B cell (primary cell): ENCODE measurements at regions not wholly inside any gene's neighbourhood (a gene's known extent, or its start where the extent isn't known, plus 50 kb on each side); places are given as distances from the start of the nearest gene placed in this dataset.

Experiments used
- ATAC-seq: fragments of 200-7000 bp; cut with Tn5 transposase; one replicate; pipeline ENCODE4 v1.10.0; 2021; ENCODE audit warnings: low read depth, mild to moderate bottlenecking, moderate number of reproducible peaks, moderate library complexity
- CTCF ChIA-PET: fragments of 350-600 bp; sonication (Branson Sonifier 250); formaldehyde crosslinking; loops from one replicate; lab custom pipeline; 2021; ENCODE audit warnings: antibody characterized with exemption, inconsistent platforms; lab: Charles Lee
- POLR2A ChIA-PET: fragments of 350-600 bp; sonication (Branson Sonifier 250); formaldehyde crosslinking; loops from one replicate; lab custom pipeline; 2021; ENCODE audit warnings: antibody characterized with exemption; lab: Charles Lee
- DNase-seq: peaks from one replicate; pipeline ENCODE4 v3.0.0; 2013
- H2AFZ ChIP-seq: 2 replicates; pipeline ENCODE4 v1.6.1; 2012; ENCODE audit warnings: mild to moderate bottlenecking, low read depth, low read length; ENCODE audit not compliant: insufficient read depth, poor library complexity, severe bottlenecking
- H3K27ac ChIP-seq, 2 donors: 1 replicate in 1 of 2; 2 replicates in 1 of 2; pipeline ENCODE4 v1.5.1; 2012 to 2013; ENCODE audit warnings: low read length in 2 of 2, mild to moderate bottlenecking in 2 of 2, moderate library complexity in 1 of 2
- H3K27me3 ChIP-seq, 4 experiments: fragments of 200-600 bp in 1 of 4; sonication (generic) in 1 of 4; replicated peaks in 1 of 4; 1 replicate in 2 of 4; 2 replicates in 2 of 4; pipeline versions ENCODE4 v1.6.1 to v1.7.0; 2013 to 2016; ENCODE audit warnings: low read length in 3 of 4, mild to moderate bottlenecking in 2 of 4, mixed read lengths in 1 of 4, moderate library complexity in 1 of 4; ENCODE audit not compliant: insufficient read depth in 4 of 4, control insufficient read depth in 3 of 4; ENCODE audit errors: control extremely low read depth in 1 of 4
- H3K36me3 ChIP-seq, 2 experiments: replicated peaks in 1 of 2; 1 replicate in 1 of 2; 2 replicates in 1 of 2; pipeline versions ENCODE4 v1.6.1 to v1.7.1; 2013; ENCODE audit warnings: low read length in 1 of 2; ENCODE audit not compliant: insufficient read depth in 2 of 2, control insufficient read depth in 1 of 2; ENCODE audit errors: control extremely low read depth in 1 of 2, extremely low read depth in 1 of 2
- H3K4me1 ChIP-seq, 2 donors: fragments of 200-600 bp in 1 of 2; sonication (generic) in 1 of 2; 1 replicate in 1 of 2; 2 replicates in 1 of 2; pipeline versions ENCODE4 v1.5.1 to v1.6.1; 2013 to 2017; ENCODE audit warnings: low read length in 2 of 2; ENCODE audit not compliant: control insufficient read depth in 2 of 2, insufficient read depth in 2 of 2
- H3K4me2 ChIP-seq: replicated peaks from 2 replicates; pipeline ENCODE3; 2012; ENCODE audit warnings: mild to moderate bottlenecking, low read depth, low read length; ENCODE audit not compliant: poor library complexity, severe bottlenecking
- H3K4me3 ChIP-seq, 5 experiments: fragments of 200-600 bp in 1 of 5; sonication (generic) in 1 of 5; 1 replicate in 3 of 5; 2 replicates in 2 of 5; pipeline versions ENCODE4 v1.5.1 to v1.7.0; 2011 to 2016; ENCODE audit warnings: low read length in 4 of 5, mild to moderate bottlenecking in 4 of 5, low read depth in 2 of 5, control low read depth in 1 of 5, moderate library complexity in 1 of 5; ENCODE audit not compliant: insufficient read depth in 1 of 5; ENCODE audit errors: control extremely low read depth in 1 of 5, extremely low read depth in 1 of 5
- H3K79me2 ChIP-seq: fragments of 200-600 bp; sonication (generic); one replicate; pipeline ENCODE4 v1.6.0; 2016; ENCODE audit warnings: low read length; ENCODE audit not compliant: control insufficient read depth, insufficient read depth
- H3K9ac ChIP-seq: fragments of 200-600 bp; sonication (generic); 2 replicates; pipeline ENCODE4 v1.6.1; 2017; ENCODE audit warnings: mild to moderate bottlenecking, low read length, moderate library complexity
- H3K9me3 ChIP-seq, 3 donors: one replicate each; pipeline versions ENCODE4 v1.6.1 to v1.7.1; 2013; ENCODE audit warnings: low read length in 2 of 3; ENCODE audit not compliant: control insufficient read depth in 2 of 3, insufficient read depth in 1 of 3; ENCODE audit errors: control extremely low read depth in 1 of 3
- H4K20me1 ChIP-seq: 2 replicates; pipeline ENCODE4 v1.6.0; 2012; ENCODE audit warnings: mild to moderate bottlenecking, low read length; ENCODE audit not compliant: insufficient read depth, control insufficient read depth, poor library complexity, severe bottlenecking
- H3K27ac Mint-ChIP-seq: one replicate; pipeline ENCODE4 v1.8.0; 2021; ENCODE audit warnings: mixed read lengths
- H3K27me3 Mint-ChIP-seq: one replicate; pipeline ENCODE4 v1.8.0; 2021; ENCODE audit warnings: mixed read lengths
- H3K4me1 Mint-ChIP-seq: one replicate; pipeline ENCODE4 v1.8.0; 2021; ENCODE audit warnings: mixed read lengths
- H3K4me3 Mint-ChIP-seq: one replicate; pipeline ENCODE4 v1.8.0; 2021; ENCODE audit warnings: mixed read lengths
- H3K9me3 Mint-ChIP-seq: one replicate; pipeline ENCODE4 v1.8.0; 2022; ENCODE audit warnings: mixed read lengths; ENCODE audit not compliant: insufficient read depth
- CTCF ChIP-seq: fragments of 200-600 bp; IDR thresholded peaks from one replicate; pipeline ENCODE4 v1.8.0; 2022; ENCODE audit warnings: antibody characterized with exemption, mild to moderate bottlenecking
- EZH2 ChIP-seq: IDR thresholded peaks from 2 replicates; pipeline ENCODE4 v1.6.1; 2012; ENCODE audit warnings: borderline replicate concordance, low read depth, mild to moderate bottlenecking, moderate library complexity, low read length; ENCODE audit not compliant: insufficient read depth, poor library complexity, severe bottlenecking
- WGBS: methylation state at CpG from one replicate; pipeline ENCODE4 v1.1.5; 2013; ENCODE audit warnings: missing lambda C conversion rate; ENCODE audit not compliant: insufficient coverage; 5-methylcytosine and 5-hydroxymethylcytosine counted together
- intact Hi-C: fragments of 100-400 bp; cut with micrococcal nuclease; formaldehyde crosslinking; loops from one replicate; pipeline ENCODE4 v1.10.0; 2022

DNA sequence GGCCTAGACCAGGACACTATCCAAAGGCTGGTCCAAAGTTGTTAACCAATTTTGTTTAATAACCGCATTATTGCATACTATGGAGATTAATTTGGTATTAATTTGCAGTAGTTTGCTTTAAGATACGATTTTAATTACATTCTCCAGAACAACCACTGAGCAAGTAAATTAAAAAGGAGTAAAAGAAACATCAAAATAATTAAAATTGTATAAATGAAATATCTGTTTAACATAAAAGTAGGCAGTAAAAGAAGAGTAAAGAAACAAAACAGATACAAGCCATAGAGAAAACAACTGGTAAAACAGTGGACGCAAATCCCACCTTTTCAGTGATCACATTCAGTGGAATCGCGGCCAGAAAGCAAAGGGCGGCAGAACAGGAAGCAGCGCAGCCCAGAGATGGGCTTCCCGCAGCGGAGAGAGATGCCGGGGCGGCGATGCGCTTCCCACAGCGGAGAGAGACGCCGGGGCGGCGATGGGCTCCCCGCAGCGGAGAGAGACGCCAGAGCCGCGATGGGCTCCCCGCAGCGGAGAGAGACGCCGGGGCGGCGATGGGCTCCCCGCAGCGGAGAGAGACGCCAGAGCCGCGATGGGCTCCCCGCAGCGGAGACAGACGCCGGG is 176.8 kb downstream of the RTP5 start:
- peaks cover 38% of the 10 kb centered on the region for H3K27me3 Mint-ChIP-seq
- Histone ChIP-seq H3K27me3 (peaks cover 0 to 17% (median 0%) of the 10 kb centered on the region in 4 experiments), H3K27ac (no peak overlapping the region), H3K36me3 (no peaks in the 10 kb centered on the region), H2AFZ (no peak overlapping the region), H3K4me2 (no peak overlapping the region), H3K9ac (no peak overlapping the region), H3K9me3 (peaks cover 0 to 21% (median 0%) of the 10 kb centered on the region in 3 donors), H4K20me1 (no peaks in the 10 kb centered on the region), H3K4me1 (no peaks in the 10 kb centered on the region), H3K4me3 (no peak overlapping the region), H3K79me2 (no peaks in the 10 kb centered on the region)
- intact Hi-C loops, result no loop called here
- ChIA-PET CTCF (no interaction called here), POLR2A (no interaction called here)
- H3K27ac Mint-ChIP-seq, result no peak overlapping the region
- no peak for TF ChIP-seq EZH2
- TF ChIP-seq CTCF, result no peak
- peaks cover 2% of the 10 kb centered on the region for H3K9me3 Mint-ChIP-seq
- H3K4me3 Mint-ChIP-seq, result no peak overlapping the region
- no peaks in the 10 kb centered on the region for H3K4me1 Mint-ChIP-seq
- DNase-seq (no peak), ATAC-seq (no peak)
- 87% methylated on average over 14 of the region's 38 CpGs for WGBS

DNA sequence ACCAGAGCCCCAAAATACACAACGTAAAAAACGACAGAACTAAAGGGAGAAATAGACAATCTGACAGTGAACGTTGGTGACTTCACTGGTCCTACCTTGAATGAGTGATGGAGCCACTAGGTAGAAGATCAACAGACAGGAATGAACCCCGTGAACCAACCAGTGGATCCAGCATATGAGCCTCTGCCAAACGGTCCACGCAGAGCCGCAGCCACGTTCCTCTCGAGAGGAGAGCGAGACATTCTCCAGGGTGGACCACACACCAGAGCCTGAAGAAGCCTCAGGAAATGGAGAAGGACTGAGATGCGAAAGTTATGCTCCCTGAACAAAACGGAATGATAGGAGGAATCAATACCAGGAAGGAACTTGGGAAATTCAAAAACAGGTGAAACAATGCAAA is 178.4 kb downstream of the RTP5 start:
- H3K9me3 ChIP-seq, result peaks cover 0 to 9% (median 0%) of the 10 kb centered on the region in 3 donors
- H3K27me3 Mint-ChIP-seq, result peaks cover 26% of the 10 kb centered on the region
- no peaks in the 10 kb centered on the region for H3K79me2 ChIP-seq
- H3K4me2 ChIP-seq, result no peak overlapping the region
- ATAC-seq, result no peak
- WGBS, result 96% methylated on average over 11 of the region's 12 CpGs
- DNase-seq, result no peak
- intact Hi-C loops, result no loop called here
- no peak overlapping the region for H3K4me3 ChIP-seq
- no peak overlapping the region for H3K27ac ChIP-seq
- no peaks in the 10 kb centered on the region for H3K4me1 ChIP-seq
- no peak overlapping the region for H3K27ac Mint-ChIP-seq
- no peaks in the 10 kb centered on the region for H4K20me1 ChIP-seq
- H3K4me3 Mint-ChIP-seq, result no peak overlapping the region
- H3K9me3 Mint-ChIP-seq, result peaks cover 2% of the 10 kb centered on the region
- H3K4me1 Mint-ChIP-seq, result no peaks in the 10 kb centered on the region
- no peak overlapping the region for H2AFZ ChIP-seq
- CTCF ChIA-PET, result no interaction called here
- POLR2A ChIA-PET, result no interaction called here
- H3K9ac ChIP-seq, result no peak overlapping the region
- no peak for TF ChIP-seq CTCF
- no peak for TF ChIP-seq EZH2
- H3K36me3 ChIP-seq, result no peaks in the 10 kb centered on the region
- H3K27me3 ChIP-seq, result peaks cover 0 to 14% (median 0%) of the 10 kb centered on the region in 4 experiments
